GM19395 (cell line): ENCODE measurements at regions not wholly inside any gene's neighbourhood (a gene's known extent, or its start where the extent isn't known, plus 50 kb on each side); places are given as distances from the start of the nearest gene placed in this dataset.
"Not testable (repeated sequence)": the region's sequence is repeated elsewhere in the genome, so short reads cannot be mapped to it uniquely, and the experiment has no call there.

Source experiments
- ATAC-seq: cut with Tn5 transposase; IDR thresholded peaks from one replicate; pipeline ENCODE4 v1.9.1; 2021; ENCODE audit warnings: mild to moderate bottlenecking, moderate library complexity; ENCODE audit not compliant: unreplicated experiment

GRCh38 chr5:39542511-39543285 lies 117.9 kb upstream of the DAB2 start:
- no peak for ATAC-seq

DNA sequence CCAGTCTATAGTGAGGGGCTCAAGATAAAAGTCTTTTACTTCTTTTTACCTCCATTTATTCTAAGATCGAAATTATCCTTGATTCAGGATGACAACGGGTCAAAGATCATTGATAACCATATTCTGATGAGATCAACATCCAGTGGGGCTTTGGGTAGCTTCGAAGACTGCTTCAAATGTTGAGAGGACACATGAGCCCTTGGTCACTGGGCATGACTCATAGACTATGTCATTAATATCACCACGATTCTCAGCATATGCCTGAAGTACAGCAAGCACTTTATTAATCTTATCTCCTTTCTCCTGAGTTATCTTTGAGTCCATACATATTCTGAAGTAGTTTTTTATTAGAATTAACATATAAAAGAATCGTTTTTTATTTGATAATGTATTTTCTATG lies 117.1 kb upstream of the DAB2 start:
- ATAC-seq, result no peak

DNA sequence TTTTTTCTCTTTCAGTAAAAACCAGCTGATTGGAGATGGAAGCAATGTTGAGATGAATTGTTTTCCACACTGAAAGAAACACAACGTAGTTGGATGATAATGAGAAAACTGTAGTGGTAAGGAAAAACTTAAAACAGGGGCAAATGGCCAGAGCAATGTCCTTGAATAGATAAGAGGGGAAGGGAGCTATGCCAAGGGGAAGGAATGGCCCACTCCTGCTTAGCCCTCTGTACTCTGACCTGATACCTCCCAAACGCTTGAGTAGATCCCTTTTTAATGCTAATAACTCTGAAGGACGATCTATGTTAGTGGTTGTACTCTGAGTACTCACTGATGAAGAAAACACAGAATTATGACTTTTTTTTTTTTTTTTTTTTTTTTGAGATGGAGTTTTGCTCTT lies 114.7 kb upstream of the DAB2 start:
- no peak for ATAC-seq

DNA sequence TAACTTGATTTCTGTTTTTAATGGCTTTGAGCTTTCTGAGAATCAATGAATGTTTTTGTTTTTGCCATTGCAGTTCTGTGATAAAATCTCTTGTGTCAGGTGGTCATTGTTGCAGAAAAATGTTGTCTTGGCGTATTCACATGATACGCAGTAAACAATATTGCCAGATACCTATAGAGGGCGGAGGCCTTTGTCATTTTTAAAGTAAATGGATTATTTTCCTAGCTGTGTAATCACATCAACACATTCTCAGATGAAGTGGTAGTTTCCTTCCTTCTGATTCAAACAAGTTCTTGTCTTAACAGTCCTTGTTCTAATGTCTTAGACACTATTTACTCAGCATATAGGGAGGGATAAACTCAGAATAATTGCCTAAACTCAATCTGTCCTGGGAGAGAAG lies 109.9 kb upstream of the DAB2 start:
- ATAC-seq, result no peak

DNA sequence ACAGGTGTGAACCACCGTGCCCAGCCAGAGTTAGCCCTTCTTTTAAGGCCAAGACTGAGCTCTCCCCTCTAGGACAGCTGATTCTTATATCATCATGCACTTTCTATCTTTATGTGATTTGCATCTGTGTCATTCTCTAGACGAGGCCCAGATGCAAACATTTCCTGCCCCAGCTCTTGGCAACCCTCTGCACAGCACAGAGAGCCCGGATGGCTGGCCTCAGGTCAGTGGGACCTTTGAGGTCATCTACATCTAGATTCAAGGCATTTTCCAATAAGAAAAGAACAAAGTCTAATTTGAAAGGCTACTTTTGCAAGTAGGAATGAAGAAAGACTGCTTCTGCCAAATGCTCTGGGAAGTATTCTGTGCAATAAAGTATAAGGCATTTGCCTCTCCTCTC lies 109.0 kb upstream of the DAB2 start:
- no peak for ATAC-seq

DNA sequence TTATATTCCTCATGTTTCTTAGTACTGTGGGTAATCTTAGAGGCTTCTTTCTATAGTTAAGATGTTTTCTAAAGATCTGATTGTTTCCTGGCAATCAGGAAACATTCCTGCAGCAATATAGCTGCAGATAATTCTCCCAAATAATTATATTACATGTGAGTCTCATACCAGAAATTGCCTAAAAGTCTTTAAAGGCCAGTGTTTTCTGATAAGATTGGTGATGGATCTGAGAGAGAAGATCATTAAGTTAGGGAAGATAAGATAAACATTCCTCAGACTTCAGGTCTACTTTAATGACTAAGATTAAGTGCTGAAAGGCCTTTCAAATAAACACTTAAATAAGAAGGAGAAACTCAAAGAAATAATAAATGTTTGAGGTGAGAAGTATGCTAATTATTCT lies 107.7 kb upstream of the DAB2 start:
- ATAC-seq, result no peak

DNA sequence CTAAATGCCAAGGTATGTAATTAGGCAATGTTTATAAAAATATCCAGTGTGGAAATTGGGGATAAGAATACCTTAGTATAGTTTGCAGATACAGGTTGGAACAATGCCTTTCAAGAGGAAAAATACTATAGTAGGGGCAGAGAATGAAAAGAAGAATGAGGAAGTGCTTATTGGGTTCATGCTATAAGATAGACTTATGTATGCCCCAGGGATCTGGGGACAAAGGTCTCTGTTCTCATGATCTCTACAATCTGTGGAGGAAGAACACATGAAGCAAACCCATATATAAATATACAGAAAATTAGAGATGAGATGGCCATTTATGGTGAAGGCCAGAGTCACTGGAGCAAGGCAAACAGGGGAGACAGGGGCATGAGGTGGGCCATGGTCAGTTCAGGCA lies 106.5 kb upstream of the DAB2 start:
- no peak for ATAC-seq

DNA sequence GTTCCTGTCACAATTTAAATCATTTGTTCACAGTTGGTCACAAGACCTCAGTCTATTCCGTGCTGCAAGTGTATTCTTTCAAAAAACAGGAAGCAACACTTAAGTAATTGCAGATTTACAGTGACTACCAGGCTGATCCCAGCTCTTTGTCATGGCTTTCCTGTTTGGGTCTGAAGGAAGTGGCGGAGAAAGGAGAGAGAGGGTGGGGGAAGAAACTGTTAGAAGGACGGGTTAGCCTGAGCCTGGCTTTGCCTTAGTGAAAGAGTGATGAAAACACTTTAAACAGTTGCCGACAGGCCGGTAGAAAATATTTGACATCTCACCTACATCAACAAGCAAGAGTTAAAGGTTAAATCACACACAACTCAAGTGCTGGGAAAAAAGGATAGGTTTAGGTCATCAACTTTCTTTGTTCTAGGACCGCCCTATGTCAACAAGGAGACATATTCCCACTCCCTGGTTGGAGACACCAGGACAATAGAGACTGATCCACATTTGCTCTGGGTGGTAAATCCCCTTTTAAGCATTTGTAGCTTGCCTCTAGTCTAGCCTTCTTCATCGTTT lies 102.2 kb upstream of the DAB2 start:
- no peak for ATAC-seq

- not testable (repeated sequence) for ATAC-seq
Measured at GRCh38 chr5:39525781-39526180, 101.0 kb upstream of the DAB2 start.

- no peak for ATAC-seq
Measured at GRCh38 chr5:39525271-39525670, 100.5 kb upstream of the DAB2 start.

GRCh38 chr5:39523821-39524220 lies 99.0 kb upstream of the DAB2 start:
- ATAC-seq, result no peak

DNA sequence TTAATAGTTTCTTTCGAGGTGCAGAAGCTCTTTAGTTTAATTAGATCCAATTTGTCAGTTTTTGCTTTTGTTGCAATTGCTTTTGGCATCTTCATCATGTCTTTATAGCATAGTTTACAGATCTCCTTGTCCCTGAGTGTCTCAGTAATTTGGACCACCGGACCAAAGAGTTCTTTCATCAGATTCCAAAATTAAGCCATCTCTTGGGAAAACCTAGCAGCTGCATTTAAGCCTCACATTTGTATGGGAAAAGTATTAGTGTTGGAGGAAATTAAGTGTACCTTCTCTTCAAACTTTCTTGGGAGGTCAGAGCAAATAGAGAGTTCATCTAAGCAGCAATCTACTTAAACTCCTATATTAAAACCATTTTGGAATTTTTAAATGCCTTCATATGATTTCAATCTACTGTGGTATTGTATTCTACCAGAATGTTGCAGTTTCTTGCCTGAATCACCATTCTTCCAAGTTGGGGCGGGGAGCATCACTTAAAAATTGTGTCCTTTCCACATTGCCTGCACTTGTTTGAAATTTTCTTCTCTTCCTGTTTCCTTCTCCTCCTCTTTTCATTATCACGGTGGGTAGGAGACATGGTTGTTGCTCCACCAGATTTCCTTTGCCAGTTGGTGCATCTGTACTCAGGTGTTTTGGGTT lies 97.3 kb upstream of the DAB2 start:
- ATAC-seq, result no peak

- no peak for ATAC-seq
Measured at GRCh38 chr5:39521098-39521860, 96.5 kb upstream of the DAB2 start.

- ATAC-seq, result no peak
Measured at GRCh38 chr5:39520232-39520572, 95.4 kb upstream of the DAB2 start.

- no peak for ATAC-seq
Measured at GRCh38 chr5:39519566-39520231, 94.9 kb upstream of the DAB2 start.

DNA sequence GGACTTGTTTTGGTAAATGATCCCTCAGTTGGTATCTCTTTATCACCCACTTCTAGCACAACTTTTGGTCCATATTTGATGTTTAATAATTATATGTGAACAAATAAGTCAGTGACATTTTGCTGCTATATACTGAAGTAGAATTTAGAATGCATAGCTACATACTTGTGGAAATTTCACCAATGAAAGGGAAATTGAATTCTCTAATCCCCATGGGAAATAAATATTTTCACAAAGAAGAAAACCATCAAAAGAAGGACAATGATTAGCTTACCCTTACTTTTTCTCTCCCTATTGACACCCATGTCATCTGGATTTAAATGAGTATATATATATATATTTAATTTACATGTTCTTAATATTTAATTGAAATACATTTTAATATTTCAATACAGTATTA lies 94.3 kb upstream of the DAB2 start:
- ATAC-seq, result no peak

GRCh38 chr5:39518516-39518915 lies 93.7 kb upstream of the DAB2 start:
- ATAC-seq, result no peak

GRCh38 chr5:39517800-39518199 lies 93.0 kb upstream of the DAB2 start:
- no peak for ATAC-seq

- no peak for ATAC-seq
Measured at GRCh38 chr5:39515881-39516280, 91.1 kb upstream of the DAB2 start.

GRCh38 chr5:39513236-39513635 lies 88.5 kb upstream of the DAB2 start:
- no peak for ATAC-seq

GRCh38 chr5:39506211-39506610 lies 81.4 kb upstream of the DAB2 start:
- ATAC-seq, result no peak
